ENCODE measurements at regions not wholly inside any gene's neighbourhood (a gene's known extent, or its start where the extent isn't known, plus 50 kb on each side); places are given as distances from the start of the nearest gene placed in this dataset.

DNA sequence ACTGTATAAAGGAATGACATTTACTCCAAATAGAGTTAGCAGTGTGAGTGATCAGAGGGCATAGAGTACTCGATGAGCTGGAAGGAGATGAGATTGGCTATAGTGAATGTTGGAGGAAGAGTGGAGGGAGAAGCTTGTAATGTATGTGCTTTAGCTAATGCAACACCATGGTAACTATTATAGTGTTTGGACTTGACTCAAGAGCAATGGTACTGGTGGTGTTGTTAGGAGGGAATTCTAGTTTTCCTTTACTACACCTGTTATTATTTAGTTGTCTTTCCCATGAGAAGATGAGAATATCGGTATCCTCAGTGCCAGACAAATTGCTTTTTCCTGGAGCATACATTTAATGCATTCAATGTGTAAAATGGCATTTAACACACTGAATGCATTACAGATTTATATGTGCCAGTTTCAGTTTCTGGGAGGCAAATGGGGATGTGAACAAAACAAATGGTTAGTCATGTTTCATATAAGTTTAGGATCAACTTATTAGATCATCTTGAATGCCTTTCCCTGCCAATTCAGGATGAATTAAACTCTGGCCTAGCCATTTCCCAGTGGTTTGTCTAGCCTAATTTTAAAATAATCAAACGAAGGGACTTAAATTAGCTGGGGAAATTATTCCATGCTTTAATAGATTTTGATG, 291.1 kb upstream of the ADAMTS5 start:
- Histone ChIP-seq H3K4me3 (ENCODE audit: control extremely low read depth in 1 of 5, extremely low read depth in 1 of 5, insufficient read depth in 1 of 5, low read depth in 2 of 5, low read length in 4 of 5) (no peak overlapping the region), H2AFZ (ENCODE audit: insufficient read depth, low read depth, low read length, poor library complexity, severe bottlenecking) (no peak overlapping the region), H4K20me1 (ENCODE audit: control insufficient read depth, insufficient read depth, low read length, poor library complexity, severe bottlenecking) (no peaks in the 10 kb centered on the region), H3K79me2 (ENCODE audit: control insufficient read depth, insufficient read depth, low read length) (no peaks in the 10 kb centered on the region), H3K27ac (ENCODE audit: low read length in 2 of 2) (no peak overlapping the region), H3K36me3 (replicated peaks in 1 of 2; ENCODE audit: control extremely low read depth in 1 of 2, control insufficient read depth in 1 of 2, extremely low read depth in 1 of 2, insufficient read depth in 2 of 2, low read length in 1 of 2) (no peaks in the 10 kb centered on the region), H3K4me2 (replicated peaks; ENCODE audit: low read depth, low read length, poor library complexity, severe bottlenecking) (no peak overlapping the region), H3K9ac (ENCODE audit: low read length) (no peak overlapping the region), H3K27me3 (replicated peaks in 1 of 4; ENCODE audit: control extremely low read depth in 1 of 4, control insufficient read depth in 3 of 4, insufficient read depth in 4 of 4, low read length in 3 of 4) (no peaks in the 10 kb centered on the region), H3K9me3 (ENCODE audit: control extremely low read depth in 1 of 3, control insufficient read depth in 2 of 3, insufficient read depth in 1 of 3, low read length in 2 of 3) (no peaks in the 10 kb centered on the region), H3K4me1 (ENCODE audit: control insufficient read depth in 2 of 2, insufficient read depth in 2 of 2, low read length in 2 of 2) (no peaks in the 10 kb centered on the region)
- Mint-ChIP-seq H3K4me1 (no peaks in the 10 kb centered on the region), H3K27me3 (no peaks in the 10 kb centered on the region), H3K9me3 (ENCODE audit: insufficient read depth) (peaks cover 3% of the 10 kb centered on the region), H3K4me3 (no peak overlapping the region), H3K27ac (no peak overlapping the region)
- POLR2A ChIA-PET: no interaction called here
- DNase-seq (no peak), ATAC-seq (ENCODE audit: low read depth) (no peak)
- TF ChIP-seq, protein P1, sequence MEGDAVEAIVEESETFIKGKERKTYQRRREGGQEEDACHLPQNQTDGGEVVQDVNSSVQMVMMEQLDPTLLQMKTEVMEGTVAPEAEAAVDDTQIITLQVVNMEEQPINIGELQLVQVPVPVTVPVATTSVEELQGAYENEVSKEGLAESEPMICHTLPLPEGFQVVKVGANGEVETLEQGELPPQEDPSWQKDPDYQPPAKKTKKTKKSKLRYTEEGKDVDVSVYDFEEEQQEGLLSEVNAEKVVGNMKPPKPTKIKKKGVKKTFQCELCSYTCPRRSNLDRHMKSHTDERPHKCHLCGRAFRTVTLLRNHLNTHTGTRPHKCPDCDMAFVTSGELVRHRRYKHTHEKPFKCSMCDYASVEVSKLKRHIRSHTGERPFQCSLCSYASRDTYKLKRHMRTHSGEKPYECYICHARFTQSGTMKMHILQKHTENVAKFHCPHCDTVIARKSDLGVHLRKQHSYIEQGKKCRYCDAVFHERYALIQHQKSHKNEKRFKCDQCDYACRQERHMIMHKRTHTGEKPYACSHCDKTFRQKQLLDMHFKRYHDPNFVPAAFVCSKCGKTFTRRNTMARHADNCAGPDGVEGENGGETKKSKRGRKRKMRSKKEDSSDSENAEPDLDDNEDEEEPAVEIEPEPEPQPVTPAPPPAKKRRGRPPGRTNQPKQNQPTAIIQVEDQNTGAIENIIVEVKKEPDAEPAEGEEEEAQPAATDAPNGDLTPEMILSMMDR (IDR thresholded peaks at IDR 0.05): no peak
- TF ChIP-seq EZH2 (IDR thresholded peaks at IDR 0.05; ENCODE audit: borderline replicate concordance, insufficient read depth, low read depth, low read length, poor library complexity, severe bottlenecking): no peak
- CTCF ChIA-PET: no interaction called here
- intact Hi-C loops (cut with micrococcal nuclease): no loop called here
- WGBS (ENCODE audit: insufficient coverage): 100% methylated on average over 1 of the region's 3 CpGs

DNA sequence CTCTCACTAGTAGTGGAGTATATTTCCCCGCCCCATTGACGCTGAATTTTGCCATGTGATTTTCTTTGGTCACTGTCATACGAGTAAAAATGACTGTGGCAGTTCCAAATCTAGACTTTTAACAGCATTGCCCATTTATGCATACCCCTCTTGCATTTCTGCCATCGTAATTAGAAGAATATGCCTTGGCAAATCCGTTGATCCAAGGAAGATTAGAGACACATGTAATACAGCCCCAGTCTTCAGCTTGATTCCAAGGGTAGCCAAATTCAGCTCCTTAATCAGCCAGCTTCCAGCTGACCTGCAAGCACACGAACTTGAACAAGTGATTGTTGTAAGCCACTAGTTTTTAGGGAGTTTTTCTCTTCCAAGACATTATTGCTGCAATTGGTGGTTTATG, 290.3 kb upstream of the ADAMTS5 start:
- CTCF ChIA-PET: no interaction called here
- H3K27me3 ChIP-seq (replicated peaks in 1 of 4; ENCODE audit: control extremely low read depth in 1 of 4, control insufficient read depth in 3 of 4, insufficient read depth in 4 of 4, low read length in 3 of 4): no peaks in the 10 kb centered on the region
- no peak for ATAC-seq (ENCODE audit: low read depth)

More for the DNA sequence above, 290.3 kb upstream of the ADAMTS5 start:
- DNase-seq: no peak
- H2AFZ ChIP-seq (ENCODE audit: insufficient read depth, low read depth, low read length, poor library complexity, severe bottlenecking): no peak overlapping the region
- Mint-ChIP-seq H3K27ac (no peak overlapping the region), H3K4me3 (no peak overlapping the region), H3K27me3 (no peaks in the 10 kb centered on the region), H3K9me3 (ENCODE audit: insufficient read depth) (peaks cover 3% of the 10 kb centered on the region), H3K4me1 (no peaks in the 10 kb centered on the region)
- no peaks in the 10 kb centered on the region for H3K79me2 ChIP-seq (ENCODE audit: control insufficient read depth, insufficient read depth, low read length)
- intact Hi-C loops (cut with micrococcal nuclease): no loop called here
- H3K4me2 ChIP-seq (replicated peaks; ENCODE audit: low read depth, low read length, poor library complexity, severe bottlenecking): no peak overlapping the region
- WGBS (ENCODE audit: insufficient coverage): 74% methylated on average over 4 of the region's 6 CpGs
- no peaks in the 10 kb centered on the region for H3K4me1 ChIP-seq (ENCODE audit: control insufficient read depth in 2 of 2, insufficient read depth in 2 of 2, low read length in 2 of 2)
- POLR2A ChIA-PET: no interaction called here
- no peaks in the 10 kb centered on the region for H3K36me3 ChIP-seq (replicated peaks in 1 of 2; ENCODE audit: control extremely low read depth in 1 of 2, control insufficient read depth in 1 of 2, extremely low read depth in 1 of 2, insufficient read depth in 2 of 2, low read length in 1 of 2)
- H4K20me1 ChIP-seq (ENCODE audit: control insufficient read depth, insufficient read depth, low read length, poor library complexity, severe bottlenecking): no peaks in the 10 kb centered on the region
- no peak overlapping the region for H3K27ac ChIP-seq (ENCODE audit: low read length in 2 of 2)
- no peak for TF ChIP-seq EZH2 (IDR thresholded peaks at IDR 0.05; ENCODE audit: borderline replicate concordance, insufficient read depth, low read depth, low read length, poor library complexity, severe bottlenecking)
- TF ChIP-seq, protein P1 (IDR thresholded peaks at IDR 0.05): no peak
- no peak overlapping the region for H3K9ac ChIP-seq (ENCODE audit: low read length)
- H3K4me3 ChIP-seq (ENCODE audit: control extremely low read depth in 1 of 5, extremely low read depth in 1 of 5, insufficient read depth in 1 of 5, low read depth in 2 of 5, low read length in 4 of 5): no peak overlapping the region
- no peaks in the 10 kb centered on the region for H3K9me3 ChIP-seq (ENCODE audit: control extremely low read depth in 1 of 3, control insufficient read depth in 2 of 3, insufficient read depth in 1 of 3, low read length in 2 of 3)
